Stomach smooth muscle (tissue), 2 donors: ENCODE measurements at regions not wholly inside any gene's neighbourhood (a gene's known extent, or its start where the extent isn't known, plus 50 kb on each side); places are given as distances from the start of the nearest gene placed in this dataset.

Experiments
- H3K27ac ChIP-seq: one replicate; pipeline ENCODE4 v1.7.0; 2013; ENCODE audit warnings: mild to moderate bottlenecking, low read length, inconsistent platforms
- H3K27me3 ChIP-seq, 2 donors: one replicate each; pipeline ENCODE4 v1.7.0; 2013; ENCODE audit warnings: low read length in 2 of 2; ENCODE audit not compliant: insufficient read depth in 2 of 2, control insufficient read depth in 1 of 2
- H3K36me3 ChIP-seq, 2 donors: one replicate each; pipeline ENCODE4 v1.7.0; 2013; ENCODE audit warnings: low read length in 2 of 2; ENCODE audit not compliant: control insufficient read depth in 2 of 2, insufficient read depth in 2 of 2
- H3K4me1 ChIP-seq: one replicate; pipeline ENCODE4 v1.7.0; 2013; ENCODE audit warnings: low read length; ENCODE audit not compliant: control insufficient read depth, insufficient read depth
- H3K4me3 ChIP-seq, 2 donors: one replicate each; pipeline ENCODE4 v1.7.0; 2013; ENCODE audit warnings: low read length in 2 of 2
- H3K9ac ChIP-seq, 2 donors: one replicate each; pipeline ENCODE4 v1.7.0; 2013; ENCODE audit warnings: low read length in 2 of 2, mild to moderate bottlenecking in 1 of 2
- H3K9me3 ChIP-seq, 2 donors: one replicate each; pipeline ENCODE4 v1.7.0; 2013; ENCODE audit warnings: low read length in 2 of 2; ENCODE audit not compliant: control insufficient read depth in 2 of 2
- donor health status: healthy.
- donor health status: Pancreatic carcinoma.

DNA sequence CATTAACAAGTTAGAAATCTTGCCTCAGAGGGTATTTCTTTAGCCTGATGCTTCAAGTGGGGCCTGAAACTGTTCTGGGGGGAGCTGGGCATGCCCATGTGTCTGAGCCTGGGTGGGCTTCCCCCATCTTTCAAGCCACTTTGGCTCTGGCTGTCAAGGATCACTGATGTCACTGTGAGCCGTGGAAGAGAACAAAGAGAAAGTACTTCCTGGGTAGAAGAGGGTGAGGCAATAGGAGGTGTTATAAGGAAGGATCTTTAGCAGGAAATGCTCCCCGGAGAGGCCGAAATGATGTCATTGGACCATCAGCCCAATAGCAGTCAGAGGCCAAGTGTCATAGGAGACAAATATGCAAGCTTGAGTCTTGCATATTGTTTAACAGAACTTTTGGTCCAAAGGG lies 228.4 kb upstream of the MEX3C start:
- Histone ChIP-seq H3K4me3 (no peak overlapping the region), H3K9ac (no peak overlapping the region), H3K27ac (no peak overlapping the region)

GRCh38 chr18:51426996-51427395 lies 229.5 kb upstream of the MEX3C start:
- H3K4me1 ChIP-seq, result no peaks in the 10 kb centered on the region
- no peaks in the 10 kb centered on the region for H3K36me3 ChIP-seq
- no peaks in the 10 kb centered on the region for H3K27me3 ChIP-seq
- no peak overlapping the region for H3K4me3 ChIP-seq
- H3K9me3 ChIP-seq, result no peaks in the 10 kb centered on the region
- H3K27ac ChIP-seq, result no peak overlapping the region
- H3K9ac ChIP-seq, result no peak overlapping the region

More for the DNA sequence above, 228.4 kb upstream of the MEX3C start:
- H3K9me3 ChIP-seq, result no peaks in the 10 kb centered on the region
- no peaks in the 10 kb centered on the region for H3K27me3 ChIP-seq
- no peaks in the 10 kb centered on the region for H3K4me1 ChIP-seq
- H3K36me3 ChIP-seq, result no peaks in the 10 kb centered on the region

- Histone ChIP-seq H3K27me3 (no peaks in the 10 kb centered on the region), H3K4me3 (no peak overlapping the region), H3K27ac (no peak overlapping the region), H3K4me1 (no peaks in the 10 kb centered on the region), H3K9ac (no peak overlapping the region), H3K36me3 (no peaks in the 10 kb centered on the region), H3K9me3 (no peaks in the 10 kb centered on the region)
Observed at GRCh38 chr18:51429644-51430043, 232.2 kb upstream of the MEX3C start.

DNA sequence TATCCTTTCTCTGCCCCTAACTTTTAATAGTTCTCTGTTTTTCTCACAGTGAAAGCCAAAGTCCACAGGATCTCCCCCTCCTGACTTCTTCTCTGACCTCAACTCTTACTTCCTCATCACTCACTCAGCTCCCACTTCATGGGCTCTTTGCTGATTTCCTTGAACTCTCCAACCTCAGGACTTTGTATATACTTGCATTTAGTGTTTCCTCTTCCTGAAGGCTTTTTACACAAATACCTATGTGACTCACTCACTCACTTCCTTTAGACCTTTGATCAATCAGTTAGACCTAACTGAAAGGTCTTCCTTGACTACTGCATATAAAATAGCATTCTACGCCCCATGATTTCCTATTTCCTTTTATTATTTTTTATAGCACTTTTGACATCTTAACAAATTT lies 233.1 kb upstream of the MEX3C start:
- H3K9ac ChIP-seq, result no peak overlapping the region
- H3K36me3 ChIP-seq, result no peaks in the 10 kb centered on the region
- no peaks in the 10 kb centered on the region for H3K4me1 ChIP-seq
- no peak overlapping the region for H3K4me3 ChIP-seq
- H3K27me3 ChIP-seq, result no peaks in the 10 kb centered on the region
- H3K27ac ChIP-seq, result no peak overlapping the region
- H3K9me3 ChIP-seq, result no peaks in the 10 kb centered on the region

DNA sequence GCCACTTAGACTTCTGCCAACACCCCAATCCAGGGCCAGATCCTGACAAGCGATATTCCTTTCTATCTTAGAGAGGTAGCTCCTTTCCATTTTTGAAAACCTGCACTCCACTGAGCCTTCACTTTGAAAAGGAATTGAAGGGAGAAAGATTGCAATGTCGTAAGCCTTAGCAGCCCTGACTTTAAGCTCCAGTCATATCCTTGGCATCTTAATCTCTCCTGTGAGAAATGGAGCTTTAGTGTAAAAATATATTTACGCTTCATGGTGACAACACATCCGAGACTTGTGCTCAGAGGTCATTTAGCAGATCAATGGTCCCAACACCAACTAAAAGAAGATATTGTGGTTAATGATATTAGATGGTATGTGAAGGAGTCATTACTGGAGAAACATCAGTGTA lies 235.8 kb upstream of the MEX3C start:
- H3K9ac ChIP-seq, result no peak overlapping the region
- no peaks in the 10 kb centered on the region for H3K36me3 ChIP-seq
- H3K27ac ChIP-seq, result no peak overlapping the region
- H3K27me3 ChIP-seq, result peaks cover 0 to 2% of the 10 kb centered on the region in 2 donors
- no peaks in the 10 kb centered on the region for H3K9me3 ChIP-seq
- H3K4me3 ChIP-seq, result no peak overlapping the region
- H3K4me1 ChIP-seq, result no peaks in the 10 kb centered on the region

DNA sequence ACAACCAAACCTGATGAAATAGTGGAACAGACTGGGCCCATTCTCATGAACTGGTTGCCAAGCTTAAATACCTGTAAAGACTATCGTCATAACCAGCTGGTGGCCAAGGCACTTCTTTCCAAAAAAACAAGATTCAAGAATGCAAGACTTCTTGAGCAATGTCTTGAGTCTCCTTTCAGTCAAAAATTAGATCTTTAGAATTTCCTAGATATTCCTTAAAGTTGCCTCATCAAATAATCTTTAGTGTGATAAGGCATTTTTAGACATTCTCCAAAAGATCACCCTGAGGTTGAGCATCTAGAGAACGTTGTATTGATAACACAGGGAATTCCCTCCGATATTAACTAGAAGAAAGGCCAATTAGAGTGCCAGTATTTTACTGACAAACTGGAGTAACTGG lies 236.4 kb upstream of the MEX3C start:
- Histone ChIP-seq H3K4me3 (no peak overlapping the region), H3K9me3 (no peaks in the 10 kb centered on the region), H3K4me1 (no peaks in the 10 kb centered on the region), H3K9ac (no peak overlapping the region), H3K27me3 (peaks cover 0 to 2% of the 10 kb centered on the region in 2 donors), H3K36me3 (no peaks in the 10 kb centered on the region), H3K27ac (no peak overlapping the region)

DNA sequence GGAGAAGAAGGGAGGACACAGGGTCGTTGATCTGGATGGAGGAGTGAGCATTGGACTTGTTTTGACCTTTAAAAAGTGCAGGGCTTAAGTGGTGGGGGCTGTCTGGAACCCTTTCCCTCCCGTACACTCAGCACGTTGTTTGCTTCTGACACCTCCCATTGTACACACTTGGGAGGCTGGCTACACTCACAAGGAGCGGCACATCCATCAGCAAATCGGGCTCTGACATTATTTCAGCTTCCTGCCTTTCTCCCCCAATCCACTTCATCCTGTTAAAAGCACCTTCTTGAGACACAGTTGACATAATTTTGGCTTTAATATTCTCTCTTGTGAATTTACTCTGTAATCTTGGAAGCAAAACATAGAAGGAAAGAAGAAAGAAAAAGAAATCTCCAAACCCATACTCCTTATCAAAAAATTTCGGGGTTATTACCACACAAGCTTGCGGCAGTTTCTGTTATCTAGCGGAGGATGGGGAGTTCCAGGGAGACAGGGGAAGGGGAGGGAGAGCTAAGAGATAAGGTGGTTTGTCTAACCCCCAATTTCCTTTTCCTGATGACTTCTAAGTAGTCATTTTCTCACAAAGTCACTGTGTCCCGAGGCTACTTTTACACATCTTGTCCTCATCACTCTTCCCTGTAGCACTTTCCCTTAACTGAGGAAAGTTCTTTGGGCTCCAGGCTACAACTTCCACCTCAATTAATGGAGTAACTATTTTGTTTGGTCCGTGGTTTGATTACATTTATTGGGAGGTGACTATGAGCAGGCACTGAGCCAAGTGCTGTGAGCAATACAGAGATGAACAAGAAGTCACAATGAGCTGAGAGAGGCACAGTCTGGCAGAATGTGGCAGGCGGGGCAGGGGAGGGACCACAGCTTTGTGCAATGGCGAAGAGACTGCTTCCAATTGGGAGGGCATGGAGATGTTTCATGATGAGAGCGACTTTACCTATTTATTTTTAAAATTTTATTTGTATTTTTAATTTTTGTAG lies 240.1 kb upstream of the MEX3C start:
- H3K27ac ChIP-seq, result no peak overlapping the region
- H3K9ac ChIP-seq, result no peak overlapping the region
- no peak overlapping the region for H3K4me3 ChIP-seq
- H3K9me3 ChIP-seq, result no peaks in the 10 kb centered on the region
- H3K4me1 ChIP-seq, result no peaks in the 10 kb centered on the region
- H3K36me3 ChIP-seq, result no peaks in the 10 kb centered on the region
- peaks cover 0 to 2% of the 10 kb centered on the region in 2 donors for H3K27me3 ChIP-seq

DNA sequence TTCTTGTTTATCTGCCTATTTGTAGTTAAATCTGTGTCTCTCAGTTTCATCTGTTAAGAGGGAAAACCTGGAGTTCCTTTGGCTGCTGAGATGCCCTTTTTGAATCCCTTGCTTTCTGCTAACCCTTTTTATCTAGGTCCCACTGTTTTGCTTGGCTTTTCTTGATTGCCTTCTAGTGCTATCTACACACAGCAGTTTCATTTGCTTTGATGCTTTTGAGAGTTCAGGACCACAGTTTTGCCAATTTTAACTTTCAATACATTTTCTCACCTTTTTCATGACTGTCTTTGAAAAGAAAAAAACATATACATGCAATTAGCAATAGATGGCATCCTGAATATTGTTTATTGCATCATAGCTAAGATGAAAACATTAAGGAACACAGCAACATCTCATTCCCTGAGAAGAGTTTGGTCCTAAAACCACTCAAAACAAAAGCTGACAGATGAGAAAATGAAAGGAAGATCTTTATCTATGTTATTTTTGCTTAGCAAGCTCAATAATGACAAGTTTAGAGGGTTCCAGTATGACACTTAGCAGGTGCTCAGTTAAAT lies 241.4 kb upstream of the MEX3C start:
- Histone ChIP-seq H3K36me3 (no peaks in the 10 kb centered on the region), H3K27me3 (peaks cover 2 to 3% of the 10 kb centered on the region in 2 donors), H3K4me1 (no peaks in the 10 kb centered on the region)

DNA sequence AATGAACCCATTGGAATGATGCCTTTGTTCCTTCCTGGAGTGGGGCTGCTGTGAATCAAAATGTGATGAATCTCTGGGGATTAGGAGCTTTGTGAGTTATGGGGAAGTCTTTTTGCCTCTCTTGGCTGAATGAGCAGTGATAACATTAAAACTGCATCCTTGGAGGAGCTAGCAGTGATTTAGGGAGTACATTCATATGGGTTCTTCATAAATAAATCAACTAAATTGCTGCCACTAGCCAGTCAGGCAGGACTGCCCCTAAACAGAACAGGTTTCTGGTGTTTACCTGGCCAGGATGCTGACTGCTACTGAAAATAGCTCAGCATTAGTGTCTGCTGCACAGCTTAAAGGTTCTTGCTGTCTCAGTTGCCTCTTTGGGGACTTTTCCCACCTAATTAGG lies 244.5 kb upstream of the MEX3C start:
- Histone ChIP-seq H3K4me1 (no peaks in the 10 kb centered on the region), H3K27me3 (peaks cover 0 to 3% of the 10 kb centered on the region in 2 donors), H3K9me3 (no peaks in the 10 kb centered on the region), H3K9ac (no peak overlapping the region), H3K36me3 (no peaks in the 10 kb centered on the region), H3K27ac (no peak overlapping the region), H3K4me3 (no peak overlapping the region)

More for the DNA sequence above, 241.4 kb upstream of the MEX3C start:
- Histone ChIP-seq H3K9ac (no peak overlapping the region), H3K4me3 (no peak overlapping the region), H3K27ac (no peak overlapping the region), H3K9me3 (no peaks in the 10 kb centered on the region)

DNA sequence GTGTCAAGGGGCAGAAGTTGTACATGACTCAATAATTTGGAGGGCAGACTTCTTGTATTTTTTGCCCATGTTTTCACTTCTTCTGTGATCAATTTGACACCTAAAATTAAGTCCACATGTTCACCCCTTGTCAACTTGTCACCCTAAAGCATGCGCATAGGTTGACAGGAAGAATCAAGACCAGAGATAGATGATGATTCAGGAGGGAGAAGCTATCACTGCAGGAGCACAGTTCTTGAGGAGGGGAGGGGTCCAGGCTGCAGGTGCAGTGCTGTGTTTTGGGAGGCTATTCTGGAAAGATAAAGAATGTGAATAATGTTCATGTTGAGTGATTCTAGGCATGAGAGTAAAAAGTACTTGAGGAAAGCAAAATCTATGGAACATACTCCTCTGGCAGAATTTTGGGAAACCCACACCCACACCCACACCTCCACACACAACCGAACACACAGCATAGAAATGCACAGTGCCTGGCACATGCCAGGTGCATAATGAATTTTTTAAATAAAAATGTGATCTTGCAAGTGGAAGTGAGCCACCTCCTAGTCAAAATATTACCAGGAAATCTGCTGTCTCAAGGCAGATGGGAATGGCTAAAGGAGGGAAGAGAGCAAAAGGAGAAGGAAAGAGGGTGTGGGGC lies 249.2 kb upstream of the MEX3C start:
- Histone ChIP-seq H3K27me3 (peaks cover 3 to 9% of the 10 kb centered on the region in 2 donors), H3K9me3 (no peaks in the 10 kb centered on the region), H3K4me1 (no peaks in the 10 kb centered on the region), H3K27ac (no peak overlapping the region), H3K4me3 (no peak overlapping the region), H3K9ac (no peak overlapping the region), H3K36me3 (no peaks in the 10 kb centered on the region)
